GM21528 (cell line): ENCODE measurements at regions not wholly inside any gene's neighbourhood (a gene's known extent, or its start where the extent isn't known, plus 50 kb on each side); places are given as distances from the start of the nearest gene placed in this dataset.
"Not testable (repeated sequence)": the region's sequence is repeated elsewhere in the genome, so short reads cannot be mapped to it uniquely, and the experiment has no call there.

ENCODE experiments used
- ATAC-seq: cut with Tn5 transposase; IDR thresholded peaks from one replicate; pipeline ENCODE4 v1.9.1; 2021; ENCODE audit warnings: mild to moderate bottlenecking, moderate library complexity; ENCODE audit not compliant: unreplicated experiment, low FRiP score

GRCh38 chr4:85018983-85019382 lies 52.5 kb upstream of the WDFY3 start:
- no peak for ATAC-seq

- no peak for ATAC-seq
Observed at GRCh38 chr4:85019411-85019810, 52.9 kb upstream of the WDFY3 start.

- ATAC-seq = no peak
Observed at GRCh38 chr4:85024671-85025070, 58.2 kb upstream of the WDFY3 start.

GRCh38 chr4:85028910-85029309 lies 62.4 kb upstream of the WDFY3 start:
- ATAC-seq = no peak

- ATAC-seq = no peak
Observed at GRCh38 chr4:85029453-85029852, 63.0 kb upstream of the WDFY3 start.

GRCh38 chr4:85030156-85030555 lies 63.7 kb upstream of the WDFY3 start:
- no peak for ATAC-seq

GRCh38 chr4:85033838-85034237 lies 67.3 kb upstream of the WDFY3 start:
- ATAC-seq = not testable (repeated sequence)

GRCh38 chr4:85039526-85039925 lies 73.0 kb upstream of the WDFY3 start:
- no peak for ATAC-seq

- not testable (repeated sequence) for ATAC-seq
Observed at GRCh38 chr4:85043812-85044496, 77.5 kb upstream of the WDFY3 start.

- no peak for ATAC-seq
Observed at GRCh38 chr4:85050736-85051135, 84.2 kb upstream of the WDFY3 start.

- ATAC-seq = no peak
Observed at GRCh38 chr4:85051526-85051925, 85.0 kb upstream of the WDFY3 start.

GRCh38 chr4:85054925-85055324 lies 88.4 kb upstream of the WDFY3 start:
- not testable (repeated sequence) for ATAC-seq

GRCh38 chr4:85058551-85058950 lies 92.1 kb upstream of the WDFY3 start:
- no peak for ATAC-seq

GRCh38 chr4:85061974-85062373 lies 95.5 kb upstream of the WDFY3 start:
- ATAC-seq = no peak

GRCh38 chr4:85062466-85062865 lies 96.0 kb upstream of the WDFY3 start:
- ATAC-seq = no peak

GRCh38 chr4:85067342-85067741 lies 100.9 kb upstream of the WDFY3 start:
- ATAC-seq = no peak

- no peak for ATAC-seq
Observed at GRCh38 chr4:85078016-85078415, 111.5 kb upstream of the WDFY3 start.

GRCh38 chr4:85081196-85081595 lies 114.7 kb upstream of the WDFY3 start:
- no peak for ATAC-seq

GRCh38 chr4:85084371-85085094 lies 118.0 kb upstream of the WDFY3 start:
- peak; percentile 83 for ATAC-seq

GRCh38 chr4:85086721-85087120 lies 120.2 kb upstream of the WDFY3 start:
- ATAC-seq = no peak

- ATAC-seq = no peak
Observed at GRCh38 chr4:85092536-85092935, 126.0 kb upstream of the WDFY3 start.

GRCh38 chr4:85092943-85093342 lies 126.5 kb upstream of the WDFY3 start:
- no peak for ATAC-seq
